Activated CD4-positive, CD25-positive, alpha-beta regulatory T cell treated with anti-CD3 and anti-CD28 coated beads, Interleukin-2, amount 50 U/mL, for 72 hours (primary cell): ENCODE measurements at regions not wholly inside any gene's neighbourhood (a gene's known extent, or its start where the extent isn't known, plus 50 kb on each side); places are given as distances from the start of the nearest gene placed in this dataset.
"Not testable (repeated sequence)": the region's sequence is repeated elsewhere in the genome, so short reads cannot be mapped to it uniquely, and the experiment has no call there.

Experiments
- DNase-seq: peaks from one replicate; pipeline ENCODE4 v3.0.0; 2021

- not testable (repeated sequence) for DNase-seq
Observed at GRCh38 chr7:32762206-32762924, 129.2 kb downstream of the KBTBD2 start.

- DNase-seq = no peak
Observed at GRCh38 chr7:32761451-32762205, 129.9 kb downstream of the KBTBD2 start.

GRCh38 chr7:32760755-32761154 lies 130.8 kb downstream of the KBTBD2 start:
- DNase-seq = not testable (repeated sequence)

- not testable (repeated sequence) for DNase-seq
Observed at GRCh38 chr7:32759859-32760258, 131.7 kb downstream of the KBTBD2 start.

GRCh38 chr7:32753872-32754271 lies 137.7 kb downstream of the KBTBD2 start:
- not testable (repeated sequence) for DNase-seq

GRCh38 chr7:32748337-32748736 lies 143.2 kb downstream of the KBTBD2 start:
- DNase-seq = not testable (repeated sequence)

GRCh38 chr7:32747443-32748148 lies 144.0 kb downstream of the KBTBD2 start:
- DNase-seq = not testable (repeated sequence)

GRCh38 chr7:32741853-32742476 lies 149.6 kb downstream of the KBTBD2 start:
- DNase-seq = not testable (repeated sequence)

GRCh38 chr7:32739749-32740148 lies 151.8 kb downstream of the KBTBD2 start:
- not testable (repeated sequence) for DNase-seq

GRCh38 chr7:32738390-32738789 lies 153.2 kb downstream of the KBTBD2 start:
- DNase-seq = not testable (repeated sequence)

GRCh38 chr7:32732767-32733166 lies 158.8 kb downstream of the KBTBD2 start:
- not testable (repeated sequence) for DNase-seq

- not testable (repeated sequence) for DNase-seq
Observed at GRCh38 chr7:32729335-32729675, 162.3 kb downstream of the KBTBD2 start.

GRCh38 chr7:32728412-32729334 lies 162.9 kb downstream of the KBTBD2 start:
- peak; percentile 60 for DNase-seq

- peak; percentile 60 for DNase-seq
Observed at GRCh38 chr7:32727483-32728411, 163.8 kb downstream of the KBTBD2 start.

GRCh38 chr7:32722837-32723236 lies 168.7 kb downstream of the KBTBD2 start:
- not testable (repeated sequence) for DNase-seq

- no peak for DNase-seq
Observed at GRCh38 chr7:32694182-32694581, 197.4 kb downstream of the KBTBD2 start.

GRCh38 chr7:32691965-32692815 lies 196.9 kb downstream of the AVL9 start:
- not testable (repeated sequence) for DNase-seq

GRCh38 chr7:32688092-32688491 lies 192.8 kb downstream of the AVL9 start:
- not testable (repeated sequence) for DNase-seq

- no peak for DNase-seq
Observed at GRCh38 chr7:32681174-32681518, 185.9 kb downstream of the AVL9 start.
